IPS-NIHi7 (cell line): ENCODE measurements at regions not wholly inside any gene's neighbourhood (a gene's known extent, or its start where the extent isn't known, plus 50 kb on each side); places are given as distances from the start of the nearest gene placed in this dataset.

ENCODE experiments used
- DNase-seq: peaks from one replicate; pipeline ENCODE4 v3.0.0; 2012; ENCODE audit warnings: mixed read lengths; ENCODE audit errors: extremely low spot score

- DNase-seq = no peak
Measured at GRCh38 chr1:112040891-112041740, 51.6 kb upstream of the KCND3 start.

- DNase-seq = no peak
Measured at GRCh38 chr1:112043901-112044300, 54.4 kb upstream of the KCND3 start.

- DNase-seq = no peak
Measured at GRCh38 chr1:112044745-112045144, 55.3 kb upstream of the KCND3 start.

GRCh38 chr1:112046630-112047029 is 57.2 kb upstream of the KCND3 start:
- no peak for DNase-seq

- no peak for DNase-seq
Measured at GRCh38 chr1:112048421-112048820, 59.0 kb upstream of the KCND3 start.

GRCh38 chr1:112054510-112054909 is 65.0 kb upstream of the KCND3 start:
- no peak for DNase-seq

GRCh38 chr1:112056354-112056753 is 66.9 kb upstream of the KCND3 start:
- no peak for DNase-seq

GRCh38 chr1:112057736-112058135 is 68.3 kb upstream of the KCND3 start:
- DNase-seq = no peak

- DNase-seq = peak; percentile 73
Measured at GRCh38 chr1:112058815-112059450, 69.5 kb upstream of the KCND3 start.

GRCh38 chr1:112059679-112060078 is 70.2 kb upstream of the KCND3 start:
- no peak for DNase-seq

GRCh38 chr1:112060261-112060660 is 70.8 kb upstream of the KCND3 start:
- DNase-seq = no peak

- DNase-seq = no peak
Measured at GRCh38 chr1:112061056-112061455, 71.6 kb upstream of the KCND3 start.

- DNase-seq = no peak
Measured at GRCh38 chr1:112061901-112062320, 72.4 kb upstream of the KCND3 start.

- DNase-seq = no peak
Measured at GRCh38 chr1:112063781-112064728, 74.6 kb upstream of the KCND3 start.

- DNase-seq = no peak
Measured at GRCh38 chr1:112067989-112068388, 78.5 kb upstream of the KCND3 start.

- no peak for DNase-seq
Measured at GRCh38 chr1:112070677-112071076, 81.2 kb upstream of the KCND3 start.

- no peak for DNase-seq
Measured at GRCh38 chr1:112074711-112075110, 85.2 kb upstream of the KCND3 start.

- no peak for DNase-seq
Measured at GRCh38 chr1:112075566-112075965, 86.1 kb upstream of the KCND3 start.

GRCh38 chr1:112079446-112079845 is 90.0 kb upstream of the KCND3 start:
- DNase-seq = no peak

- DNase-seq = peak; percentile 54
Measured at GRCh38 chr1:112083487-112083886, 94.0 kb upstream of the KCND3 start.

- DNase-seq = peak; percentile 33
Measured at GRCh38 chr1:112092656-112093371, 103.3 kb upstream of the KCND3 start.

- DNase-seq = no peak
Measured at GRCh38 chr1:112093372-112093694, 103.9 kb upstream of the KCND3 start.
